ENCODE measurements at regions not wholly inside any gene's neighbourhood (a gene's known extent, or its start where the extent isn't known, plus 50 kb on each side); places are given as distances from the start of the nearest gene placed in this dataset.

DNA sequence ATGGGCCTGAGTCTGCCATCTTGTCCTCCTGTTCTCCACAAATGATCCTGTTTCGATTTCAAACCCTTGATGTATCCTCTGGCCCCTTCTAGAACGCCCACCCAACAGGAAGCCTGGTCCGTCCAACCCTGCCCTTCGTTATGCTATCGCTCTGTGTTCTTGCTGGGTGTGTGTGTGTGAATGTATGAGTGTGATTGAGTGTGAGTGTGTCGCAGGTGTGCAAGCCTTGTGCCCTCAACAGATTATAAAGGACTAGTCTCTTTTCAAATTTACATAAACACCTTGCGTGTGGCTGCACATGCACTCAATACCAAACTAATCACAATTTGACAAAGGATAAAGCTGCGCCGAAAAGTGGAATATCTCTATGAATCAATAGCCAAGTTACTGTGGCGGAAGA lies 149.5 kb upstream of the SALL3 start:
- no peak for DNase-seq (ENCODE audit: low spot score in 2 of 2)
- no peak overlapping the region for H3K4me3 ChIP-seq (ENCODE audit: low read depth, poor library complexity, severe bottlenecking)
- 91% methylated on average over 10 of the region's 10 CpGs for WGBS, 2 donors
- TF ChIP-seq CTCF (IDR thresholded peaks at IDR 0.05) = no peak
- no peak for TF ChIP-seq POLR2A (IDR thresholded peaks at IDR 0.05)
- intact Hi-C loops (cut with DNase I; ENCODE audit: low total_unique reads) = no loop called here

- DNase-seq (ENCODE audit: low spot score in 2 of 2) = no peak
- intact Hi-C loops (cut with DNase I; ENCODE audit: low total_unique reads) = no loop called here
- H3K4me3 ChIP-seq (ENCODE audit: low read depth, poor library complexity, severe bottlenecking) = no peak overlapping the region
- 49 to 56% methylated on average over 7 to 11 of the region's 11 CpGs for WGBS, 2 donors
- TF ChIP-seq CTCF (IDR thresholded peaks at IDR 0.05) (no peak), POLR2A (IDR thresholded peaks at IDR 0.05) (no peak)
Measured at GRCh38 chr18:78830826-78831225, 148.8 kb upstream of the SALL3 start.

DNA sequence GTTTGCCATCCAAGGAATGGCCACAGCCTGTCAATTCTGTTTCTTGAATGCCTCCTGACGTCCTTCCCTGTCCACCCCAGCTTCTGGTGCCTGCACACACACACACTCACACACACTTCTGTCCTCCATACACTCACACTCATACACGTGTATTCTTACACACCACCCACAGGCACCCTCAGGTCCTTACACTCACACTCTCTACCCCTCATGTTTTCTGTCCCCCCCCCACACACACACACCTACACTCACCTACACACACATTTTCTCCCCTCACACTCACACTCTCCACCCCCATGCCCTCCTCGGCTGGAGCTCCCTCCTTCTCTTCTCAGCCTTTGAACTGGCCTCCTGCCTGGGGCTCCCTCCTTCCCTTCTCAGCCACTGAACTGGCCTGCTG lies 148.0 kb upstream of the SALL3 start:
- TF ChIP-seq CTCF (IDR thresholded peaks at IDR 0.05) (no peak), POLR2A (IDR thresholded peaks at IDR 0.05) (no peak)
- whole genome bisulfite sequencing, 2 donors = 34 to 42% methylated on average over 3 of the region's 3 CpGs
- intact Hi-C loops (cut with DNase I; ENCODE audit: low total_unique reads) = no loop called here
- DNase-seq (ENCODE audit: low spot score in 2 of 2) = no peak
- H3K4me3 ChIP-seq (ENCODE audit: low read depth, poor library complexity, severe bottlenecking) = no peak overlapping the region

- intact Hi-C loops (cut with DNase I; ENCODE audit: low total_unique reads) = no loop called here
- no peak for DNase-seq (ENCODE audit: low spot score in 2 of 2)
- WGBS, 2 donors = 80 to 81% methylated on average over 11 of the region's 11 CpGs
- no peak overlapping the region for H3K4me3 ChIP-seq (ENCODE audit: low read depth, poor library complexity, severe bottlenecking)
- TF ChIP-seq CTCF (IDR thresholded peaks at IDR 0.05) (no peak), POLR2A (IDR thresholded peaks at IDR 0.05) (no peak)
Measured at GRCh38 chr18:78833833-78834232, 145.8 kb upstream of the SALL3 start.

DNA sequence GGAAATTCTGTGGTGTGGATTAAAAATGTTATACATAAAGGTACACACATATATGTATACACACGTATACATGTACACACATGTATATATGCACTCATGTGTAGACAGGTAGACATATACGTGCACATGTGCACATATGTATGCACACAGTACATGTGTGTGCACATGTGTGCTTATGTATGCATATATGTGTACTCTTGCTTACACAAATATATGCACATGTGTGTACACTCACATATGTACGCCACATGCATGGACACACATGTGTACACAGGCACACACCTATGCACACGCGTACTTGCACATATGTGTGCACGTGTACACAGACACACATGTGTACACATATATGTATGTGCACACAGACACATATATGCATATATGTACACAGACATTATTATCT lies 142.8 kb upstream of the SALL3 start:
- no peak for DNase-seq (ENCODE audit: low spot score in 2 of 2)
- TF ChIP-seq CTCF (IDR thresholded peaks at IDR 0.05) (no peak), POLR2A (IDR thresholded peaks at IDR 0.05) (no peak)
- WGBS, 2 donors = 88 to 93% methylated on average over 6 of the region's 6 CpGs
- H3K4me3 ChIP-seq (ENCODE audit: low read depth, poor library complexity, severe bottlenecking) = no peak overlapping the region
- intact Hi-C loops (cut with DNase I; ENCODE audit: low total_unique reads) = no loop called here

DNA sequence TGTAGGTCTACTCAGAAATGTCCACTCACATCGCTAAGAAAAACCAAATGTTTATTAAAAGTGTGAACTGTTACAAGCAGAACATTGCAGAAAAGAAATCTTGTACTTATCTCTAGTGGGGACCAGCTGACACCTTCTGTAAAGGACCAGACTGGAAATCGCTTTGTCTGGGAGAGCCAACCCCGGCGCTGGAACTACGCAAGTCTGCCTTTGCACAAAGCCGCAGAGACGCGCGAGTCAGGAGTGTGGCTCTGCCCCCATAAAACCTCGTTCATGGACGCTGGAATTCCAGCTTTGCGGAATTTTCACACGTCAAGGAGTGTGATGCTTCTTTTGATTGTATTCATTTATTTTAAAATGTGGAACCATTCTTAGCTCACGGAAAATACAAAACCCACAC lies 141.9 kb upstream of the SALL3 start:
- DNase-seq (ENCODE audit: low spot score in 2 of 2) = no peak
- 90 to 93% methylated on average over 14 of the region's 14 CpGs for WGBS, 2 donors
- TF ChIP-seq POLR2A (IDR thresholded peaks at IDR 0.05) = no peak
- TF ChIP-seq CTCF (IDR thresholded peaks at IDR 0.05) = no peak
- intact Hi-C loops (cut with DNase I; ENCODE audit: low total_unique reads) = no loop called here
- no peak overlapping the region for H3K4me3 ChIP-seq (ENCODE audit: low read depth, poor library complexity, severe bottlenecking)
